Stimulated activated CD4-positive, alpha-beta T cell treated with anti-CD3 and anti-CD28 coated beads, Interleukin-2, amount 100 ng/mL, for 24 hours (primary cell): ENCODE measurements at regions not wholly inside any gene's neighbourhood (a gene's known extent, or its start where the extent isn't known, plus 50 kb on each side); places are given as distances from the start of the nearest gene placed in this dataset.
A peak's percentile ranks its signal among the peaks of the same experiment; 100 is the strongest.

Source experiments
- DNase-seq, 2 donors: peaks; one replicate each; pipeline ENCODE4 v3.0.0-alpha.2; 2020

- no peak for DNase-seq
These were observed 111.5 kb downstream of the HFE start for GRCh38 chr6:26198722-26199056.

DNA sequence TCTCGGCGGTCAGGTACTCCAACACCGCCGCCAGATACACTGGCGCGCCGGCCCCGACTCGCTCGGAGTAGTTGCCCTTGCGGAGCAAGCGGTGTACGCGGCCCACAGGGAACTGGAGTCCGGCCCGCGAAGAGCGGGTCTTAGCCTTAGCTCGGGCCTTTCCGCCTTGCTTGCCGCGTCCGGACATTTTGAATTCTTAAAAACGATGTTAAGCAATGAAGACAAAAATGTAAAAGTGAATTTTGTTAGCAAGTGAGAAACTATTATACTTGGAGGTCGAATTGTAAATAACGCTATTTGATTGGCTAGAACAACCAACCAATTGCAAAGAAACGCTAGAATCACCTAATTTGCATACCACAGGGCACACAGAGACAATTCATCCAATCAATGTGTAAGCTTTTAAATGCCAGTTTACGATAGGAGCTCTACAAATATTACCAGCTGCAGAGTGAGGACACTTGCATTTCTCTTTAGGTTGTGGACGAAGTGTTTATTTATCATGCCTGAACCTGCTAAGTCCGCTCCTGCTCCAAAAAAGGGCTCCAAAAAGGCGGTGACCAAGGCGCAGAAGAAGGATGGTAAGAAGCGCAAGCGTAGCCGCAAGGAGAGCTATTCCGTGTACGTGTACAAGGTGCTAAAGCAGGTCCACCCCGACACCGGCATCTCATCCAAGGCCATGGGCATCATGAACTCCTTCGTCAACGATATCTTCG, 112.0 kb downstream of the HFE start:
- peak; percentile 67 to 76 for DNase-seq

- no peak for DNase-seq
These were observed 112.8 kb downstream of the HFE start for GRCh38 chr6:26199773-26200764.

DNA sequence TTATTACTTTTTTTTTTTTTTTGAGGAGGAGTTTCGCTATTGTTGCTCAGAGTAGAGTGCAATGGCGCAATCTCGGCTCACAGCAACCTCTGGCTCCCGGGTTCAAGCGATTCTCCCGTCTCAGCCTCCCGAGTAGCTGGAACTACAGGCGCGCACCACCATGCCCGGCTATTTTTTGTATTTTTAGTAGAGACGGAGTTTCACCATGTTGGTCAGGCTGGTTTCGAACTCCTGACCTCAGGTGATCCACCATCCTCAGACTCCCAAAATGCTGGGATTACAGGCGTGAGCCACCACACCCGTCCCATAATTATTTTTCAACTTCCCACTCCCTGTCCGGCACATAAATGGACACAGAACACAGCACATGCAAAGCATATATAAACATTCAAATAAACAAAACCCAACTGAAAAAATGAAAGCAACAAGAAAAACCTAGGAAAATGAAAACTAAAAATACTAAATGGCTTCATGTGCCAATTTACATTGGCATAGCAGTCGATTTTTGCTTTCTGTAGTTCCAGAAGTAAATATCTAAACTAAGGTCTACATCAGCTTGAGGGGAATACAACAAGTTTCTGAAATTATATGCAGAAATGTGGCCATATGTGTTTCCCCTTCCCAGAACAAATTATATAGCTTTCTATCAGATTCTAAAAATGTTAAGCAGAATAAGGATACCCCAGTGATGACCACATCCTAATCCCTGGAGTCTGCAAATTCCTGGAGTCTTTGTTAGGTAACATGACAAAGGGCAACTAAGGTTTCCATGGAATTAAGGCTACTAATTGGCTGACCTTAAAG, 113.9 kb downstream of the HFE start:
- no peak for DNase-seq

GRCh38 chr6:26202201-26202611, 115.0 kb downstream of the HFE start:
- DNase-seq: no peak

DNA sequence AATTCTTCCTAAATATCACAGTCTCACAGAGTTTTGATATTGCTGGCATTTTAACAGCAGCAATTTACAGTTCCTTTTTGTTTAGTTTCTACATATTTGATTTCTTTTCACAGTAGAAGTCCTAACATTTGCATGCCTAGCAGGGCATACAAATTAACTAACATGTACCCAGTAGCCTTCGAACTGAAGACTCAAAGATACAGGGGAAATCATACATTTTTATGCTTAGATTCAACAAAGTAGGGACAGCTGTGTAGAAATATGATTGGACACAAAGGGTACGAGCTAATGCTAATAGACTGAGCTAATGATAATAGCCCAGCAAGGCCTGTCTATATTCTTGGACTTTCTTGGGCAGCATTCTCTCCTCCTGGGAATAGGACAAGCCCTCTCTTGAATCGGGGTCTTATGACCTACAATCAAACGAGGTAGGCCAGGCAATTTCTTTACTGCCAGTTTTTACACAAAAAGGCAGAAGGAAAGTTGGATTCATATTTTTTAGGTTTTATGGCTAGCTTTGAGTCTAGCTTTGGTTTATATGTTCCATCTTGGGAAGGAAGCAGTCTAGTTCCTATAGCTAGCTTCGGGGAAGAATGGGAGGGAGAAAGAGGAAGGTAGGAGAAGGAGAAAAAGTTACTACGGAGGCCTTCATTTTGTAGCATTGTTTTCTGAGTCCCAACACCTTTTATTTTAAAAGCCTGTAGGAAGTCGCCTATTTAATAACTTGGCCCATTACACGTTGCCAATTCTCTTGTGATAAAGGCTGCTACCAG, 115.8 kb downstream of the HFE start:
- DNase-seq: no peak

- peak; percentile 75 to 85 for DNase-seq
These were observed 117.3 kb downstream of the HFE start for GRCh38 chr6:26204332-26205160.

GRCh38 chr6:26205161-26205624, 118.0 kb downstream of the HFE start:
- peak; percentile 76 for DNase-seq

GRCh38 chr6:26205625-26206574, 118.7 kb downstream of the HFE start:
- DNase-seq: no peak

GRCh38 chr6:26206868-26207801, 119.9 kb downstream of the HFE start:
- DNase-seq: no peak

DNA sequence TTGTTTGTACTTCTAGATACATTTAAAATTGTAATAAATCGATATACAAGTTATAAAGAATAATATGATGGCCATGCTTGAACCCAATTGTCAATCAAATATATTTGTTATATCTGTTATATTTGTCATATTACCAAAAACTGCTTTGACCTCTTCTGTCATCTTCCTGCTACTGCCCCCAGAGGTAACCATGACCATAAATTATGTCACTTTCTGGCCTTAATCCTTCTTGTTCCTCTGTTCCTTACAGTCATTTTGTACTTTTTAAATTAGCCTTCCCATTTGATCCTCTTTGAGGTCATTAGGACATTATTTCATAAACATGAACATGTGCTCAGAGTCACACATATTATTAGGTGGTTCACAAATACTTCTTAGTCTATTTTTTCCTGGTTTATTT, 124.7 kb downstream of the HFE start:
- no peak for DNase-seq

DNA sequence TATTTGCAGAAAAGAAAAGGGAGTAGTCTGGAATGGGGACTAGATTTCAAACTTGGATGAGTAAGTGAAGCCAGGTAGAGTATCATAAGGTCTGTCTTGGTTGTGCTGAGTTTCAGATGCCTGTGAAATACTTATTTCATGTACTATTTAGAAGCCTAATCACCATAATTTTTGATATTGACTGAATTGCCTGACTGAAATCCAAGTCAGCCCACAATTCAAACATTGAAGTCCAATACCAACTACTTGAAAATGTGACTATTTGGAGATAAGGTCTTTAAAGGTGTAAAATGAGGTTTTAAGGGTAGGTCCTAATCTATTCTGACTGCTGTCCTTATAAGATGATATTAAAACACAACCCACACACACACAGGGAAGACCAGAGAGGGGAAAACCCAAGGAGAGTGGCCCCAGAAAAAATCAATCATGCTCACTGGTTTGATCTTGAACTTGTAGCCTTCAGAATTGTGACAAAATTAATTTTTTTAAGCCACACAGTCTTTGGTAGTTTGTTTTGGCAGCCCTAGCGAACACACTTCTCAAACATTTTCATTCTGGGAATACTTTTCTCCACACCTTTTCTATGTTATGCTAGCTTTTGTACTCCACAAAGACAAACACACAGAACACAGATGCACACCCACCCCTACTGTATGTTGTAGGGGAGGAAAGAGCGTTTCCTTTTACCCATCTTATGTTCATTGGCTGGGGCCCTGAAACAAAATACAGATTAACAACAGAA, 126.3 kb downstream of the HFE start:
- DNase-seq: no peak

- DNase-seq: no peak
These were observed 127.8 kb downstream of the HFE start for GRCh38 chr6:26214803-26215584.

- peak in 1 of 2 donors; percentile 43 for DNase-seq
These were observed 128.5 kb downstream of the HFE start for GRCh38 chr6:26215585-26216358.

GRCh38 chr6:26216359-26216885, 129.2 kb downstream of the HFE start:
- peak; percentile 72 to 74 for DNase-seq
